HG03571 (cell line): ENCODE measurements at regions not wholly inside any gene's neighbourhood (a gene's known extent, or its start where the extent isn't known, plus 50 kb on each side); places are given as distances from the start of the nearest gene placed in this dataset.

Experiments used
- ATAC-seq: cut with Tn5 transposase; IDR thresholded peaks from one replicate; pipeline ENCODE4 v1.9.1; 2021; ENCODE audit not compliant: unreplicated experiment

DNA sequence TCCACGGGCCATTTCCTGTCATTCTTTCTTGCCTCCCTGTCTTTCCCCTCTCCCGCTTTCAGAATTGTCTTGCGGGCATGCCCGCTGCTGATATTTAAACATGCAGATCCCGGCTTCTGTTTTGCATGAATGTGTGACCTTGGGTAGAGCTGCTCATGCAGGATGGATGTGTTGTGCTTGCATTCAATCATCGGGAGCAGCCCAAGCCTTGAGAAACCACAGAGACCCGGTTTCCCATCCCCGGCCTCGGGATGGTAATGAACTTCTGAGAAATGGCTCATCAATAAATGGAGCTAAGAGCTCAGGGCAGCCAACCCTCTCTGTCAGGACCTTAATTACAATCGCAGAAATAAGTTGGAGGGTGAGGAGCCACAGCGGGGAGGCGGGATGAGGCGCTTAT lies 303.7 kb upstream of the TNRC6C start:
- no peak for ATAC-seq

GRCh38 chr17:77656054-77656453 lies 302.4 kb upstream of the TNRC6C start:
- no peak for ATAC-seq

DNA sequence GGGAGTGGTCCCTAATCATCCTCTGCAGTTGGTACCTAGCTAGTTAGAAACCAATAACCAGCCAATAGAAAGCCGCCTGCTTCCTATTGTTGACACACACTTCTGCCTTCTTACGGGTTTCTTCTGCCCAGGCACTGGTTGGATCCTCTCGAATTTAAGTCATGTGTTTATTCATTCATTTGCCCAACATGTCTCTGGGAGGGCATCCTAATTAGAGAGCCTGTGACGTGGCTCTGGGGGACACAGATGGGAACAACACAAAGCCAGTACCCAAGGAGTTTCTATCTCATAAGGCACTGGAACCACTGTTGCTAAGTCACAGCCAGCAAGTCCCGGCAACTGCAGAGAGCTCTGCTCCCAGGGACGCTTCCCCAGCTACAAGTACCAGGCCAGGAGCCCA lies 300.7 kb upstream of the TNRC6C start:
- no peak for ATAC-seq

DNA sequence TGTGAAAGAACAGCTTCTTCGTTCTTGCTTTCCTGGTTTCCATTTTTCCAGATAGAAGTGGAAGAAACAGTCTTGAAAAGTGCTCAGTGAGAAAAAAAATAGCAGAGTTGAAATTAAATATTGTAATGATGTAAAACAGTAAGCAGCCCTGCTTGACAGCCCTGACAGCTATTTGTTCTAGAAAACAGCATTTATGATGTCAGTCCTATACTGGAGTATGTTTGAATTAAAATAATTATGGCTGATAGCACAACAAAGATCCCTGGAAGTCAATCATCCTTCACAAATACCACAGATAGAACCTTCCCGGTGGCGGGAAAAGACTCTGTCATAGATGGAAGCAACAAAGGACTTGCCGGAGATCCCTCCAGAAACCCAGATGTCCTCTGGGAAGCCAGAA lies 298.0 kb upstream of the TNRC6C start:
- ATAC-seq, result no peak

GRCh38 chr17:77662833-77663232 lies 295.7 kb upstream of the TNRC6C start:
- ATAC-seq, result no peak

GRCh38 chr17:77664097-77664729 lies 294.3 kb upstream of the TNRC6C start:
- ATAC-seq, result no peak

- no peak for ATAC-seq
Measured at GRCh38 chr17:77665833-77666232, 292.7 kb upstream of the TNRC6C start.

GRCh38 chr17:77666462-77666861 lies 292.0 kb upstream of the TNRC6C start:
- ATAC-seq, result no peak

DNA sequence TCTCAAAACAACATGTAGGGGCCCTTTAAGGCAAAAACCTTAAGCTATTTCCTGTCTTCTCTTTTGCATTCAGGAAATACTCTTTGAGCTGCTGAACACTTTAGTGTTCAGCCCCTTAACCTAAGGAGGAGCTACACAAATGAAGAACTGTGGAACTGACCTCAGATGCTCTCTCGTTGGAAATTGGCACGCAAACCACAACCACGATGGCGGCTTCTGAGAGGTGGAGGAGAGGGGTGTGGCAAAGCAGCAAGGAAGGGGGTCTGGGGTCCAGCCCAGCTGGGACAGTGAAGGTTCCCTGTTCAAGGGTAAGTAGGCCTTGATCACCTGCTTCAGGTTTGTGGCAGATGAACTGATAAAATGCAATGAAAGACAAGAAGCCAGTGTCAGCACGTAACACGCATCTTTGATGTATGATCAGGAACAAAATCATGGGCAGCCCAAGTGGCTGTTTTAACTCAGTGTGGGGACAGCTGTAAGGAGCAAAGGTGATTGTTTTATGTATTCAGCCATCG lies 291.6 kb upstream of the TNRC6C start:
- no peak for ATAC-seq

GRCh38 chr17:77667478-77667877 lies 291.0 kb upstream of the TNRC6C start:
- ATAC-seq, result no peak

DNA sequence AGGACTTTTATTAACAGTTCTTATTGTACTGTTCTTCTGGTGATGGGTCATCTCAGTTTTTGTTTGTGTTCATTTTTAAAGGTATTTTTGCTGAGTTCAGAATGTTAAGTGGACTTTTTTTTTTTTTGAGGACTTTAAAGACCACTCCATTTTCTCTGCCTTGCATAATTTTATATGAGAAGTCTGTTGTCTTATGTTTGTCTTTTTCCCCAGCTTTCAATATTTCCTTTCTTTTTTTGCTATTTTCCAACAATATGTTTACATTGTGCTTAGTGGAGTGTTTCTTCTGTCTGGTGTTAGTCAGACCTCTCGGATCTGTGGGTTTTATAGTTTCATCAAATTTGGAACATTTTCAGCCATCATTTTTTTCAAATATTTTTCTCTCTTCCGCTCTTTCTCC lies 290.0 kb upstream of the TNRC6C start:
- no peak for ATAC-seq

- no peak for ATAC-seq
Measured at GRCh38 chr17:77670173-77670572, 288.3 kb upstream of the TNRC6C start.

- no peak for ATAC-seq
Measured at GRCh38 chr17:77674358-77674757, 284.1 kb upstream of the TNRC6C start.

- no peak for ATAC-seq
Measured at GRCh38 chr17:77675411-77675810, 283.1 kb upstream of the TNRC6C start.

DNA sequence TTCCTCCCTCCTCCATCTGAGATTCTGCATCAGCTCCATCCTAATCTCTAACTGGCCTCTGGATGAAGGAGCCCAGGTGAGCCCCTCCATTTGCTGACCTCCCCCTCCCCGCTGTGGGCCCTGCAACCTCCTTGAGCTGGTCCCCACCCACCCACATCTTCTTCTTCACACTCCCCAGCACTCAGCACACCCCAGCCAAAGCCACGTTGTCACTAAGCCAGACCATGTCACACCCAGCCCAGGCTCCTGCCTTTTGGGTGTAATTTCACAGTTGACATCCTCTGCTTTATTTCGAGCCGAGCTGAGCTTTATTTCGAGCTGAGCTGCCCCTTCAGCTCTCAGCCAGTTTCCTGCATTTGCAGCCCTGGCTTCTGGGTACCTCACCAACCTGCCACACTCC lies 282.7 kb upstream of the TNRC6C start:
- ATAC-seq, result no peak

GRCh38 chr17:77676237-77676661 lies 282.3 kb upstream of the TNRC6C start:
- no peak for ATAC-seq

DNA sequence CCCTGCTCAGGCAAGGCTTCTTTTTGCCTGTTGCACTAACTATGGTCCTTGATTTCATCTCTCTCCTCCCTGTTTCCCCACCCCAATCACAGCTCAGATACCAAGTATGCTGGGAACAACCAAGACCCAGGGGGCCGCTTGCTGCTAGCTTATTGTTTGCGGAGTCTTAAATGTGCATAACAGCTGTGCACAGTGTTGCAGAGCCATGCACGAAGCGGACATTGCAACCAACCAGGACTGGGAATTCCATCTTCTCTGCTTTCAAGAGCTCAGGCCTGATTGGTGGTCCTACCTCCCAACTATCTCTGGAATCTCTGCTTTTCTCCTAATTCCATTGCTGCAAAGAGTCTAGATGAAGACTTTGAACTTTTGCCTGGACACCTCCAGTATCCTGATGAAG lies 281.3 kb upstream of the TNRC6C start:
- ATAC-seq, result no peak

- ATAC-seq, result no peak
Measured at GRCh38 chr17:77677630-77678029, 280.9 kb upstream of the TNRC6C start.

GRCh38 chr17:77679589-77679988 lies 278.9 kb upstream of the TNRC6C start:
- ATAC-seq, result no peak

- no peak for ATAC-seq
Measured at GRCh38 chr17:77681861-77682260, 276.6 kb upstream of the TNRC6C start.

DNA sequence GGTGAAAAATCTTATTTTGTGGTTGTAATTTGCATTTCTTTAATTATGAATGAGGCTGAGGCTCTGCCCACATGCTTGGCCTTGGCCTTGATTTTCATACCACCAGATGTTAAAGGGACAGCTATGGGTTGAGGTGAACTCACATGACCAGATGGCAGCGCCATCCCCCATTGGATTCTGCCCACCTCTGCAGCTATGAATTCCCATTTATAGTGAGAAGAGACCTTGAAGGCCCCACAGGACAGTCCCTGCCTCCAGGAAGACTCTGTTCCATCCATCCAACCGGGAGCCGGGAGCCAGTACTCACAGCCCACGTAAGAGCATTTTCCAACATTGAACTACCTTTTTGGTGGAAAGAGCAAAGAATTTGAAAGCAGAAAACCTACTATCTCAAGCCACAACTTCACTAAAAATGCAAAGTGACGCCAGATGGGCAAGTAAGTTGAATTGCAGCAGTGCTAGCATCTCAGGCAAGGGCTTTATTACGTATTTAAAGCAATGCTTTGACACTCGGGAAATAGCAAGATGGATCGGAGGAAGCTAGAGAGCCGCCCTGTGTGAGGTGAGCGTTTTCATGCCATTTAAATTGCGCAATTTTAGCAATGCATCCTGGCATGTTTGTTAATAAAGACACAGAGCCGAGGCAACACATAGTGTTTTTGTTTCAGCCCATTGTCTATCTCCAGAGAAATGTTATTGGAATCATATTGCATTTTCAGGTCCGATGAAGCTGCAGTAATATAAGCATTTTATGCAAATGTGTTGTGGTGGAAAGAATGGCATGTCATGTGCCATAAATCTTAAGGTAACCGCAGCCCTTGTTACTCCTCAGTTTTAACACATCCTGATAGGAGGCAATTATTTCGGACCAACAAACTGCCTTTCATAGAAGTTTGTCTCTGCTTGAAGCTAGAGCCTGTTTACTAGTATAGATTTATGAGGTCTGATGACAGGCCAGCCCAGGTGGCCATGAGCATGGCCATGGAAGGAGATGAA lies 273.4 kb upstream of the TNRC6C start:
- ATAC-seq, result no peak

- ATAC-seq, result no peak
Measured at GRCh38 chr17:77685881-77686486, 272.5 kb upstream of the TNRC6C start.
